ENCODE measurements at regions not wholly inside any gene's neighbourhood (a gene's known extent, or its start where the extent isn't known, plus 50 kb on each side); places are given as distances from the start of the nearest gene placed in this dataset.

GRCh38 chr6:47133230-47134000 is 91.3 kb upstream of the ADGRF1 start:
- no TSS peak for BruUV-seq (replicated peaks)
- Histone ChIP-seq H3K9me1 (ENCODE audit: control insufficient read depth, insufficient read depth, low read length) (no peaks in the 10 kb centered on the region), H3K4me2 (ENCODE audit: insufficient read depth, low read length) (no peak overlapping the region), H3K27me3 (ENCODE audit: control insufficient read depth in 2 of 2, insufficient read depth in 2 of 2, low read length in 2 of 2) (no peaks in the 10 kb centered on the region), H3K79me2 (ENCODE audit: control insufficient read depth, insufficient read depth, low read length) (no peaks in the 10 kb centered on the region), H2AFZ (ENCODE audit: low read depth, low read length) (no peak overlapping the region), H3K4me3 (no peak overlapping the region), H3K9me3 (replicated peaks; ENCODE audit: control insufficient read depth, insufficient read depth, low read depth, low read length) (no peaks in the 10 kb centered on the region), H4K20me1 (replicated peaks; ENCODE audit: control insufficient read depth, insufficient read depth, low read length) (no peaks in the 10 kb centered on the region), H3K36me3 (ENCODE audit: control insufficient read depth, insufficient read depth, low read length) (no peaks in the 10 kb centered on the region), H3K27ac (ENCODE audit: extremely low read depth, low read depth, low read length) (peak overlapping the region; percentile 93; the same call in 1 of the 3 replicates), H3K9ac (ENCODE audit: insufficient read depth in 1 of 2, low read depth in 2 of 2, low read length in 2 of 2) (no peak overlapping the region), H3K4me1 (replicated peaks in 1 of 2; ENCODE audit: control insufficient read depth in 2 of 2, insufficient read depth in 2 of 2, low read length in 2 of 2) (peaks cover 17 to 36% of the 10 kb centered on the region in 2 experiments)
- ATAC-seq (no peak), FAIRE-seq (peak; percentile 65), DNase-seq (ENCODE audit: extremely low read depth in 1 of 4, low spot score in 3 of 4) (peak in 2 of 4 experiments; percentile 30 to 47)
- in situ Hi-C loops (cut with MboI) (no loop called here), intact Hi-C loops (cut with micrococcal nuclease) (no loop called here)
- 64% methylated on average over 13 of the region's 13 CpGs for WGBS (ENCODE audit: insufficient coverage, low coverage, missing lambda C conversion rate)
- ChIA-PET CTCF (ENCODE audit: low intra/inter-chr PET ratio) (no interaction called here), POLR2A (no interaction called here)
- TF ChIP-seq ZNF436 (CRISPR knock-in tag; IDR thresholded peaks at IDR 0.05) (no peak), CXXC5 (CRISPR knock-in tag; IDR thresholded peaks at IDR 0.05) (no peak), ARNT (IDR thresholded peaks at IDR 0.05) (no peak), ZC3H11A (IDR thresholded peaks at IDR 0.05; ENCODE audit: low read depth, low read length) (no peak), ATF1 (CRISPR knock-in tag; IDR thresholded peaks at IDR 0.05) (no peak), ATF1 (tag; IDR thresholded peaks at IDR 0.05) (no peak), ZNF121 (CRISPR knock-in tag; conservative IDR thresholded peaks at IDR 0.05) (no peak), HINFP (tag; conservative IDR thresholded peaks at IDR 0.05; ENCODE audit: low read depth) (no peak), TEAD2 (tag; IDR thresholded peaks at IDR 0.05) (no peak), ZNF274 (IDR thresholded peaks at IDR 0.05; ENCODE audit: borderline replicate concordance, low read depth, low read length) (no peak), ARID1B (IDR thresholded peaks at IDR 0.05) (peak; percentile 61), CBX5 (IDR thresholded peaks at IDR 0.05; ENCODE audit: borderline replicate concordance, low read depth) (no peak), PRPF4 (IDR thresholded peaks at IDR 0.05; ENCODE audit: insufficient read depth, low read depth, low read length, poor library complexity, severe bottlenecking) (no peak), HNRNPUL1 (IDR thresholded peaks at IDR 0.05; ENCODE audit: low read length) (no peak), FOXK2 (conservative IDR thresholded peaks at IDR 0.05 in 1 of 2, IDR thresholded peaks at IDR 0.05 in 1 of 2; ENCODE audit: low read depth in 2 of 2) (no peak), FOSL1 (tag; conservative IDR thresholded peaks at IDR 0.05) (no peak), ZNF124 (CRISPR knock-in tag; IDR thresholded peaks at IDR 0.05) (no peak), HNRNPH1 (optimal IDR thresholded peaks at IDR 0.05; ENCODE audit: low read depth, low read length) (no peak), SLC30A9 (CRISPR knock-in tag; IDR thresholded peaks at IDR 0.05) (no peak)
- TF ChIP-seq, protein P1, sequence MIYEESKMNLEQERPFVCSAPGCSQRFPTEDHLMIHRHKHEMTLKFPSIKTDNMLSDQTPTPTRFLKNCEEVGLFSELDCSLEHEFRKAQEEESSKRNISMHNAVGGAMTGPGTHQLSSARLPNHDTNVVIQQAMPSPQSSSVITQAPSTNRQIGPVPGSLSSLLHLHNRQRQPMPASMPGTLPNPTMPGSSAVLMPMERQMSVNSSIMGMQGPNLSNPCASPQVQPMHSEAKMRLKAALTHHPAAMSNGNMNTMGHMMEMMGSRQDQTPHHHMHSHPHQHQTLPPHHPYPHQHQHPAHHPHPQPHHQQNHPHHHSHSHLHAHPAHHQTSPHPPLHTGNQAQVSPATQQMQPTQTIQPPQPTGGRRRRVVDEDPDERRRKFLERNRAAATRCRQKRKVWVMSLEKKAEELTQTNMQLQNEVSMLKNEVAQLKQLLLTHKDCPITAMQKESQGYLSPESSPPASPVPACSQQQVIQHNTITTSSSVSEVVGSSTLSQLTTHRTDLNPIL (CRISPR knock-in tag; IDR thresholded peaks at IDR 0.05) = no peak
- TF ChIP-seq, protein P2, sequence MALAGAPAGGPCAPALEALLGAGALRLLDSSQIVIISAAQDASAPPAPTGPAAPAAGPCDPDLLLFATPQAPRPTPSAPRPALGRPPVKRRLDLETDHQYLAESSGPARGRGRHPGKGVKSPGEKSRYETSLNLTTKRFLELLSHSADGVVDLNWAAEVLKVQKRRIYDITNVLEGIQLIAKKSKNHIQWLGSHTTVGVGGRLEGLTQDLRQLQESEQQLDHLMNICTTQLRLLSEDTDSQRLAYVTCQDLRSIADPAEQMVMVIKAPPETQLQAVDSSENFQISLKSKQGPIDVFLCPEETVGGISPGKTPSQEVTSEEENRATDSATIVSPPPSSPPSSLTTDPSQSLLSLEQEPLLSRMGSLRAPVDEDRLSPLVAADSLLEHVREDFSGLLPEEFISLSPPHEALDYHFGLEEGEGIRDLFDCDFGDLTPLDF (CRISPR knock-in tag; IDR thresholded peaks at IDR 0.05) = no peak
